ENCODE measurements at regions not wholly inside any gene's neighbourhood (a gene's known extent, or its start where the extent isn't known, plus 50 kb on each side); places are given as distances from the start of the nearest gene placed in this dataset.
"Not testable (repeated sequence)": the region's sequence is repeated elsewhere in the genome, so short reads cannot be mapped to it uniquely, and the experiment has no call there.

DNA sequence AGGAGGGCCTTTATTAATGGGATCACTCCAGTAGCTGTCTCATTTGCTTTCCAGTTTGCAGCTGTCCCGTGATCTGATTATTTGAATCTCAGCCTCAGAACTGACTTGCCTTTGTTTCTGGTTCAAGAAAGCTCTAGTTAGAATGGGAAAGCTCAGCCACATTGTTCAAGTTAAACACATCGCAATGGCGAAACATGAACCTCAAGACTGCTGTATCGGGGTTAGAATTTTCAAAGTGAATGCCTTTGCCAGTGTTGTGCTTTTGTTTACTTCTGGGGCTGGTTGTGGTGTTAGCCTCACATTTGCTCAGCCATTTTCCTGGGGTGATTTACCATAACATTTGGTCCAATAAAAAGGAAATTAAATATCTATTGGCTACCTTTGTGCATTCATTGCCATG lies 105.3 kb downstream of the LUZP4 start:
- TF ChIP-seq, protein P1, sequence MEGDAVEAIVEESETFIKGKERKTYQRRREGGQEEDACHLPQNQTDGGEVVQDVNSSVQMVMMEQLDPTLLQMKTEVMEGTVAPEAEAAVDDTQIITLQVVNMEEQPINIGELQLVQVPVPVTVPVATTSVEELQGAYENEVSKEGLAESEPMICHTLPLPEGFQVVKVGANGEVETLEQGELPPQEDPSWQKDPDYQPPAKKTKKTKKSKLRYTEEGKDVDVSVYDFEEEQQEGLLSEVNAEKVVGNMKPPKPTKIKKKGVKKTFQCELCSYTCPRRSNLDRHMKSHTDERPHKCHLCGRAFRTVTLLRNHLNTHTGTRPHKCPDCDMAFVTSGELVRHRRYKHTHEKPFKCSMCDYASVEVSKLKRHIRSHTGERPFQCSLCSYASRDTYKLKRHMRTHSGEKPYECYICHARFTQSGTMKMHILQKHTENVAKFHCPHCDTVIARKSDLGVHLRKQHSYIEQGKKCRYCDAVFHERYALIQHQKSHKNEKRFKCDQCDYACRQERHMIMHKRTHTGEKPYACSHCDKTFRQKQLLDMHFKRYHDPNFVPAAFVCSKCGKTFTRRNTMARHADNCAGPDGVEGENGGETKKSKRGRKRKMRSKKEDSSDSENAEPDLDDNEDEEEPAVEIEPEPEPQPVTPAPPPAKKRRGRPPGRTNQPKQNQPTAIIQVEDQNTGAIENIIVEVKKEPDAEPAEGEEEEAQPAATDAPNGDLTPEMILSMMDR (IDR thresholded peaks at IDR 0.05; ENCODE audit: poor library complexity), result not testable (repeated sequence)
- TF ChIP-seq EZH2 (IDR thresholded peaks at IDR 0.05; ENCODE audit: borderline replicate concordance); EZH2phosphoT487 (IDR thresholded peaks at IDR 0.05; ENCODE audit: low read depth, severe bottlenecking, unreplicated experiment): not testable (repeated sequence)

Data from hepatocyte (in vitro differentiated cells).